GM18909 (cell line): ENCODE measurements at regions not wholly inside any gene's neighbourhood (a gene's known extent, or its start where the extent isn't known, plus 50 kb on each side); places are given as distances from the start of the nearest gene placed in this dataset.
"Not testable (repeated sequence)": the region's sequence is repeated elsewhere in the genome, so short reads cannot be mapped to it uniquely, and the experiment has no call there.

Experiments
- ATAC-seq: cut with Tn5 transposase; IDR thresholded peaks from one replicate; pipeline ENCODE4 v1.9.1; 2021; ENCODE audit warnings: mild to moderate bottlenecking; ENCODE audit not compliant: unreplicated experiment, poor library complexity

DNA sequence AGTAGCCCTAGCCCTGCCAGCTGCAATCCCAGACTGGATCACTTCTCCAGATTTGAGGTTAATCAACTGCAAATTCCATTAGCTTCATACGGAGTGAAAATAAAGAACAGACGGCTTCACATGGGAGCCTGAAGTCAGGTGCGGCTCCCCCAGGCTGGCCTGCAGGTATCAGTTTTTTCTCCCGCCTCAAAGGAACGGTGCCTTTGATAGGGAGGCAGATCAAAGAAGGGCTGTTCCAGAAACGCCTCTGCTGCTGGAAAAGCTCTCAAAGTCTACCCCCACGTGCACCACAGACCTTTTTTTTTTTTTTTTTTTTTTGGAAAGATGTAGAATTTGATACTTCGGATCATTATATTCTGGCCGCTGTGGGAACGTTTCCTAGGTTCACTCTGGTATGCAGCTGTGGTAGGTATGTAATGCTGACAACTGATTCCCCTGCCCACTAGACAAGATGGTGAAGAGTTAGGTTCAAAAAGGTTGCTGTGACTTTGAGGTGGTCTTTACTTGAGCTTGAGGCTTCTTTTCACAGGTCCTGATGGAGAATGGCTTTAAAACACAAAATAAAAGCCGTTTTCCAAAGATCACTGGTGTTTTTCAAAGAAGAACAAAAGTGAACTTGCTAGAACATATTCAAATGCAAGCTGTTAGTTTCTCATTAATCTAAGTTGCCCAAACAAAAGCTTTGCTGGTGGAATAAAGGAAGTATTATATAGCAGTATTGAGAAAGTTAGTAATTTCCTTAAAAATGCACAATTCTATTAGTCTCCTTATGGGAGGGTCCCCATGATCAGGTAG is 189.0 kb upstream of the NFIA start:
- ATAC-seq, result no peak

DNA sequence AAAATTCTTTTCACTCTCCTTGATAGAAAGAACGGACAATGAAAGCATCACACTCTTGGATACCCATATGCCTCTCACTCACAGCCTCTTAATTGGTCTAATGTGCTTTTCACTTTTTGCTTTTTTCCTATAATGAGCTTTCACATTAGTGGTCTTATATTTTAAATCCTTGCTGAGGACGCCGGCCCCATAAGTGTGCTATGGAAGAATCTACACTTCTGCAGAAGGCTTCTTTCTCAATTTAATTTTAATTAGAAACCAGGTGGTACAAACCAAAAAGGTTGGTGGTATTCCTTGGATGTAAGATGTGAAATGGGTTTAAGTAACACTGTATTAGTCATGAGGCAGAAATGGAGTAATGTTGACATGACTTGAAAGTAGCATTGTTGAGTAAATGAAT is 190.6 kb upstream of the NFIA start:
- no peak for ATAC-seq

DNA sequence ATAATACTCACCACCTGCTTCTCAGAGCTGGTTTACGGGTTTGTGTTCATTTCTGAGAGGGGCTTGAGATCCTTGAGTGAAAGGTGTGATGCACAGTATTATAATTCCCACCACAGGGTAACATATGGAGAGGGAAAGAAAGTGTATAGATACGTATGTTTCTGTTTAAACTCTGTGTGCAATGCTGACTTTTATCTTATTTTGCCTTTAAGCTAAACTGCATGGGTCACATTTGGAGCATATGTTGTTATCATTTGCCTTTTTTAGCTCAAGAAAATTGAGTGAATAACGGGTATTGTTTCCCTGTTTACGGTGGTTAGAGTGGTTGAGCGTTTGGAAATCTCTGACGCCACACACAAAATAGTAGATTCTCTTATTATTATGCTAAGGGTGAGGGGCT is 191.1 kb upstream of the NFIA start:
- no peak for ATAC-seq

DNA sequence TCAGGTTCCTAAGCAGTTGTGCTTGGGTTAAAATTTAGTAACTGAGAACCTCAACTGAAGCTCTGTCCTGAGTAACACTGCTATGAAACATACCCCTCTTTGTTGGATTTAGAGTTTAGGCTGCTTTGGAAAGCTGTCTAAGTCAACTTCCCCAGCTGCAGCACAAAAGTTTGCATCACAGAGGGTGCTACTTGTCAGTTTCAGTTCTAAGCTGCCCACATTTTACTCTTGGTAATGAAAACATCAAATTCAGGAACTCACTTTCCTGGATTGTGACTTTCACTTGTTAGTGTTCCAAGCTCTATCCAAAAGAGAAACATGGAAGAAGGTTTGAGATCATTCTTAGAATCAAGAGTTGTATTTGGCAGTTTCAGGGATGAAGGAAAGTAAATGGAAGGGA is 191.7 kb upstream of the NFIA start:
- ATAC-seq, result no peak

DNA sequence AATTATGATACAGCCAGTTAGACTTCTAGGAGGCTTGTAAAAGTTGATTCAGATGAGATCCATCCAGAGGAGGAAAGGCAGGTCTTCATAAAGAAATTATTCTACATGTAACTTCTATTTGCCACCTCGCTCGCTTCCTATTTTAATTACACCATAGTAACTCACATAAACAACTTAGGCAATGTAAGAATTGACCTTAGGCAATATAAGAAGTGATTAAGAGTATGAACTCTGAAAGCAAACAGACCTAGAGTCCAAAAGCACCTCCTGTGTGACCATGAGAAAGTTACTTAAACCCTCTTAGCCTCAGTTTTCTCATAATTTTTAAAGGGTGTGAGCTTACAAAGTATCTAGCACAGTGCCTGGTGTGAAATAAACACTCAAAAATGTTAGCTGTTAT is 192.7 kb upstream of the NFIA start:
- ATAC-seq, result no peak

DNA sequence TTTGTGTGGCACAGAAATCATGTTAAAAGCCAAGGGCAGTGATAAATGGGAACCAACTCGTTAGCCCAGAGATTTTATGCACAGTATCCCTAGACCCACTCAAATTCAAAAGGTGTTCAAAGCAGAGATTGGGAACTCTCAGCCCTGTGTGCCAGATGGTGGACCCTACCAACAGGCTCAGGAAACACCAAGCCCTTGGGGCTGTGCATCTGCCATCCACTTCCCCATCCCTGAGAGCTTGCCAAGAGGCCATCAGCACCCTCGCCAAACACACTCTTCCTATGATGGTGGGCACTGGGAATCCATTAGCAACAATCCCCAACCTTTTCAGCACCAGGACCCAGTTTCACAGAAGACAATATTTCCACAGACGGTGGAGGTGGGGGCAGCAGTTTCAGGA is 194.2 kb upstream of the NFIA start:
- no peak for ATAC-seq

DNA sequence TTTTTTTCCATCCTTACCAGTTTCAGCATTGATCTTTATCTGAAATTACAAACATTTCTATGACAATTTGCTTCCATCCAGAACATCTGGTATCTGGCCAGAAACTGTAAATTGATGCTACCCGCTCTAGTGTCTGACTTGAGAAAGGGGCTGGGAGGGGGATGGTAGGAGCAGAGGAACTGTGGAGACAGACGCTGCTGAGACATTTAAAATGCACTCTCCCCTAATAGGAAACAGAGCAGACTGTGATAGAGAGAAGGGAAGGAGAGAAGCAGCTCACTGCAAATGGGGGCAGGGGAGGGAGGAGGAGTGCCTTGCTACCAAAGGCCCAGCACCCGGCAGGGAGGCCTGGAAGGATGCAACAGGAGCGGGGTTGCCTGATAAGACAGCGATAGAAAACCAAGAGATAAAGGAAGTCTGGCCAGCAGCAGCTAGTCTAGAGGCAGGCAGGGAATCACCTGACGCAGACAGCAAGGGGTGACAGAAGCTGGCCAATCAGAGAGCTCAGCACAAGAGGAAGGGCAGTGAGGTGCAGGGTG is 195.5 kb upstream of the NFIA start:
- ATAC-seq, result no peak

DNA sequence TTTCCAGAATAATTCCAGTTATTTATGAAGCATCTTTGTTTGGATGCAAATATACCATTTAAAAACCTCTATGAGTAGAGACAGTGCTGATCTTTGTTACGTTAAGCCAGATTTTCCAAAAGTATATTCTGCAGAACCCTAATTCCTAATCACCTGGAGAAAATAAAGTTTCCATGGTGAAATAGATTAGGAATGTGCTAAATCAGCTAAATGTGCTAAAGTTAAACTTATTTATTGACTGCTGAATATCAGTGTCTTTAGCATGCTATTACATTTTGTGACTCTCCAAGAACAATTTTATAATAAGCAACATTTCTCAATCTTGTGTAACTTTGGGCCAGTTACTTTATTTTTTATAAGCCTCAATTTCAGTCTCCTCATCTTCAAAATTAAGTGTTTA is 196.3 kb upstream of the NFIA start:
- no peak for ATAC-seq

DNA sequence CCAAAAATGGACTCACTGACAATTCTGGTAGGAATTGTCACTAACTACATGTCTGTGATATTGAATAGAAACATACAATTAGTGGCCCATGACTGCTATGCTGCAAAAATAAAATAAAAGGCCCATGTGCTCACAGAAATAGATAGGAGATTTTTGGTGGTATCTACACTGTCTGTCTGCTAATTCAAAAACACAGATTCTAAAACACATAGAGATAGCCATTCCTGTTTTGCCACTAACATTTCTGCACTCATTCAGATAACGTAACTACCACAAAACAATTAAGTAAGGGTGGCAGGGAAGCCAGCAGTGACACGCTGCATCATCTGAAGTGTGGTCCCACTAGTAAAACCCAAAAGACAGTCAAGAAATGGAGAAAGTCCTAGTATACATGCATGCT is 202.2 kb upstream of the NFIA start:
- ATAC-seq, result no peak

DNA sequence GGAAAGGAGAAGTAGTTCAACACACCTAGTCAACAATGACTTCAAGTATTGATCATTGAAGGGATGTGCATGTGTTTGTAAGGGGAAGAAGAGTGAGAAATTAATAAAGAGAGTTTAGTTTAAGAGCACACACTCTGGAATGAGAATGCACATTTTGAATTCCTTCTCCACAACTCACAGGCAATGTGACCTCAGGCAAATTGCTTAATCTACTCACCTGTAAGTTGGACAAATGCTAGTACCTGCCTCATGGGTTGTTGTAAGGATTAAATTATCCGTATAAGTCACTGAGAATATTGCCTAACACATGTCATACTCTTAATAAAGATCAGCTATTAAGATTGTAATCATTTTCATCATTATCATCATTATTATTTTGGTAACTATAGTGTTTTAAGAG is 204.0 kb upstream of the NFIA start:
- ATAC-seq, result no peak

DNA sequence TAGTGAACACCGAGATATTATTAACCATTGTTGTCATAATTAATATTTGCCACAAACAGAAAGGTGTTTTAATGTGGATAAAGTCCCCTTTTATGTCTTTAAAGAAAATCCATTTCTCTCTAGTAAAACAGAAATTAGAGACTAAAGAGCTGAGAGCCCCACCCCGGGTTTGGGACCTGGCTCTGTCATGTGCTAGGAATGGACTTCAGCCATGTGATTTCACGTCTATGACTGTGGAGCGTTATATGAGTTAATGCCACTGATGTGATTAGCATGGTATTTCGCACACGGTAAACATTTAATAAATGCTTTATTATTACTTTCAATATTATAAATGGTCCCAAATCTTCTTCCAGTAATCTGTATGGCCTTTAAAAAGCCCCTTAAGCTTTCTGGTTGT is 205.0 kb upstream of the NFIA start:
- ATAC-seq, result no peak

DNA sequence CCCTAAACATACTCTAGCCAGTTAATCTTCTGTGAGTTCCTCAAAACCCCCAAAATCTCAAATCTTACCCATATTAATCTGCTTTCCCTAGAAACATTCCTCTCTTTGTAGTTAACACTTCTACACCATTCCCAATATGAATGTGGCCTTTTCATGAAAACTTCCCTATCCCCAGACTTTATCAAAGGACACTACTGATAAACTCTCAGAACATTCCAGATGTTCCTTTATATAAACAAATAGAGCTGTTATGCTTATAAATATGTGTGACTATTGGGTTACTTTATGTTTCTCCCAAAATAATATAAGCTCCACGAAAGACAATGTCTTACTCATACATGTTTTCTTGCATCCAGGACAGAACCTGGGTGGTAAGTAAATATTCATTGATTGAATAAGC is 205.4 kb upstream of the NFIA start:
- ATAC-seq, result no peak

DNA sequence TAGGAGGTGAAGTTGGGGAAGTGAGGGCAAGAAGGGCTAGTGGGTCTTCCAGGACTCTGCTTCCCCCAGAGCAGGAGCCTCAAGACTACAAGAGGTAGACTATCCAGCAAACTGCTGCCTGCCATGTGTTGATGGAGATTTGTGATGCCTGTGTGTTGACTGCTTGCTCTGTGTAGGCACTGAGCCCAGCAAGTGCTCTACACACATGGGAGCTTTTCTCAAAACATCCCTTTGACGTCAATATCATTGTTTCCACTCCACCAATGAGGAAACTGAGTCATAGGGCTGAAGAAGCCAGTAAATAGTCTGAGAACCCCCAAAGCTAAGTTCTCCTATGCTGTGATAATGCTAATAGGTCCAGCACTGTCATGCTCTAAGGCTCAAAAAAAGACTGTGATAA is 207.2 kb upstream of the NFIA start:
- no peak for ATAC-seq

DNA sequence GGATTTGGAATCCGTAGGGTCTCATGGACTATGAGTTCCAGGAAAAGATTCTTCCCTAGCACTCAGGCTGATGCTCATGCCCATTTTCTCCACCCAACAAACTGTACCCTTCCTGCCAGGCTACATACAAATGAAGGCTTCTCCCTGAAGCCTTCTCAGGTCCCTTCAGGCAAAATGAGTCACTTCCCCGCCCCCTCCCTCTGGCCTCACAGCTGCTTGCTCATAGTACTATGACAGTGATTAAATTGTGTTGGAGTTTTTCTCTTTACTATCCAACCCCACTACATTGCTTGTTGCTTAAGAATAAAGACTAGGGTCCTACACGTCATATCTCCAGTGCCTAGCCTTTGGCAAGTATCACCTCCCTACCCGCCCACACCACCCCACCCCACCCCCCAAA is 207.6 kb upstream of the NFIA start:
- ATAC-seq, result no peak

DNA sequence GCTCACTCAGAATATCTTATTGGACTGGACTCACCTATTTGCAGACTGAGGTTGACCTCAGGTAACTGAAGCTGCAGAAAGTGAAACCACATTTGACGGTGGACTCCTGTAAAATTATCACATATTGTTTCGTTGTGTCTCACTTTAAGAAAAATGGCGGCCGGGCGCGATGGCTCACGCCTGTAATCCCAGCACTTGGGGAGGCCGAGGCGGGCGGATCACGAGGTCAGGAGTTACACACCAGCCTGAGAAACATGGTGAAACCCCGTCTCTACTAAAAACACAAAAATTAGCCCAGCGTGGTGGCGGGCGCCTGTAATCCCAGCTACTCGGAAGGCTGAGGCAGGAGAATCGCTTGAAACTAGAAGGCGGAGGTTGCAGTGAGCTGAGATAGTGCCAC is 209.0 kb upstream of the NFIA start:
- not testable (repeated sequence) for ATAC-seq

DNA sequence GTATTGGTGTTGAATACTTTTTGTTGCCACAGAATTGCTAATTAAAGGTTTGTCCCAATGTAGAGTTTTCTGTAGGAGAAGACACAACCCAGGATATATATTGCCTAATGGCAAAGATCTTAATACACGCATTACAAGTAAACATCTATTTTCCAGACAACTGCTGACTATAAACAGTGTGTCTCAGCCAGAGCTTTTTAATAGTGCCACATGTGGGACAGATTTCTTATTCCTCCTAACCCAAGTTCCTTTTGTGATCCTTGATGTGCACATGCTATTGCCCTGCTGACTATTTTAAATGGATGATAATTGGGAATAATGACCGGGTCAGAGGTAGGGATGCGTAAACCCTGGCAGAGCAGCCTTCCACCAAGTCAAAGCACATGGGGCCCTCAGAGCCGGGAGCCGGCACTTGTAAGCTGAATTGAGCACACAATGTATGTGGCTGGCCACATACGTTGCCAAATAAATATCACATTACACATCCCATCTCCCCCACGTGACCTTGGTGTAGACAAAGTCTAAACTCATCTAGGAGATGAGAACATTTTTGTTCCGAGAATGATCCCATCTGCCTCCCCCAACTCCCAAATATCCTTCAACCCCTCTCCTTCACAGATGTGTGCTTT is 209.8 kb upstream of the NFIA start:
- ATAC-seq, result no peak

DNA sequence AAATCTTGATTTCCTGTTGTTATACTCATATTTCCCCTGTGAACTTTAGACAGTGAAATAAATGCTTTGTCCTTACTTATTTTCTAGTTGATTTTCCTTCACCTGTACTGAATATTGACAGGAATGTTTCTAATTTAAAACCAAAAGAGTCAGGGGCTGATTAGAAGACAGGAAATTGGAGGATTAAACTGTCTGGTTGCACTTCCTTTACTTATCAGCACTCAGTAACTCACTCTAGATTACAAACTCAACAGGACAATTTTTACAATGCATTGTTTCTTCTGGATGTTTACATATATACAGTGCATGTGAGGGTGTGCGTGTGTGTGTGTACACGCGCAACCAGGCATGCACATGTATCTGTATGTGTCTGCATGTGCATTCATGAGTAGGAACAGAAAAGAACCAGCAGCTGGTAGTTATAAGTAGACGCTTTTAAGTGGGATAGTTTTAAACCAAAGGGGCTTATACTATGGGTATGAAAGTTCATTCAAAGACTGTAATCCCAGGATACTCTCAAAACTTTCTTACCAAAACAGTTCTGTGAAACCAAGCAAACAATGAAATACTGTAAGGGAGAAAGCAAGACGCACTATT is 212.0 kb upstream of the NFIA start:
- no peak for ATAC-seq

DNA sequence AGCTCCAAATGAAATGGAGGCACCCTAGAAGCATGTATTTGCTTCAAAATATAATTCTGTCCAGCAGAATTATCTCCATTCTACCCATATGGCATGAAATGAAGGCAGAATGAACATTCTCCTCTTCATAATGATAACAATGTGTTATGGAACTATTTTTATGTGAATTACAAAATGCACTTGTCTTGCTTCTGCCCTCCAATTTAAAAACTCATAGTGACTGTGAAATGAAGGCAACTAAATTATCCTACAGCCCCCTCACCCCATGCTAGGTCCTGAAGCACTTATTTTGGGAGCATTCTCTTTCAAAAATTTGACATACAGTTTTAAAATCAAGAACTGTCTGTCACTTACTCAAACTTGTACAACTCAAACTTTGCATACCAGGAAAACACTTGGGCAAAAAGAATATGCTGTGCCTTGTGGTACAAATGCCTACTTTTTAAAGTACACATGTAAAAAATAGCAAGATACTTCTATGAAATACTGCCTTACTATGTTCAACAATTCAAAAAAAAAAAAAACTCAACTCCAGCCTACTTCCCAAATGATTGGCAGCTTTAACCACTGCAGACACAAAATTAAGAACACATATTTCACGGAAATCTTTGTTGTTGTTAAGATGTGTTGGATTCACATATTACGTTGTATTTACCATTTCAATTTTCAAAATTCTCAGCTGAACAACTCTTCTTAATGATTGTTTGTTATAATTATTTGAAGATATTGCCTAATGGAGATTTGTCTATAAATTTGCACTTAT is 213.3 kb upstream of the NFIA start:
- no peak for ATAC-seq

DNA sequence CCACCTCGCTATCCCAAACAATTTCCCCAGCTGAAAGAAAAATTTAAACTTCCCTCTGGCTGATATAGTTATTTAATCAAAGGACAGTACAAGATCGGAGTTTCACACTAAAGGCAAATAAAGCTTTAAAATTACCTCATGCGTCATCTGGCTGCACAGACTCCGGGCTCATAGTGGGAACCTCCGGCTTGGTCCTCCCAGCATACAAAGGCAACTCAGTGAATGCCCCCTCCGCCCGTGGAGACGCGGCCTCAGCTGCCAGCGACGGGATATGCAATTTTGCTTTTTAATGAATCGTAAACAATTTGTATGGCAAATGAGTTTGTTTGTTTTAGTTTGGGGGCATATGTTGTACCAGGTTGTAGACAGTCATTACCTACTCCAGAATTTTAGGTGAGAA is 214.6 kb upstream of the NFIA start:
- ATAC-seq, result no peak

DNA sequence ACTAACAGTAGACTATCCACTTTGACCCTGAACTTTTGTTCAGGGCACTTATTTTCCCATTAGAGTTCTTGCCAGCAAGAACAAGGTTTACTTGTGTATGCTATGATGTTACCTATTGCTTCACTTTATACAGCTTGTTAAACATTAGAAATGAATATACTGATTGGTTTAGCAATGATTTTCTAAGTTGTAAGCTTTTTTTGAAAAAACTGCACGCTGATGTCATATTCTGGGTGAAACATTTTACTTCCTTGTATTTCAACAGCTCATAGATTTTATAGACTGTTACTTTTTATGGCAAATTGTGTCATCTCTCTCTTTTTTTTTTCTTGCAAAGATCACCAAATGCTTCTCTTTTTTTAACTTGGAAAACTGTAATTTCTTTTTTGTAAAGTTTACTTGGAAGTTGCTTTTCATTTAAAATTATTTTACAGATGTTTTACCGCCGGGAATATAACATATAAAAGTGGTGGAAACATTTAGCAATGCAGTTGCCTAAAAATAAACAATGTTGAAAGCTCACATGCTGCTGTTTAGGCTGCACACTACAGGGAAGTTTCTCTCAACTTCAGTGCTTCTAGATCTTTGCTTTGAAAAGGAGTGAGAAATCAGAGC is 215.3 kb upstream of the NFIA start:
- no peak for ATAC-seq
